GM12864 (cell line): ENCODE measurements at regions not wholly inside any gene's neighbourhood (a gene's known extent, or its start where the extent isn't known, plus 50 kb on each side); places are given as distances from the start of the nearest gene placed in this dataset.

ENCODE experiments used
- DNase-seq: peaks from one replicate; pipeline ENCODE4 v3.0.0-alpha.2; 2011; ENCODE audit warnings: low read depth
- H3K4me3 ChIP-seq: 2 replicates; pipeline ENCODE4 v1.5.1; 2011; ENCODE audit warnings: mild to moderate bottlenecking, low read depth, low read length, control low read depth
- TF ChIP-seq, protein P1 (sequence below): IDR thresholded peaks from 2 replicates; pipeline ENCODE4 v1.5.1; 2011; ENCODE audit warnings: low read depth, mild to moderate bottlenecking, moderate library complexity, low read length, control low read depth, inconsistent platforms; ENCODE audit errors: missing control alignments

DNA sequence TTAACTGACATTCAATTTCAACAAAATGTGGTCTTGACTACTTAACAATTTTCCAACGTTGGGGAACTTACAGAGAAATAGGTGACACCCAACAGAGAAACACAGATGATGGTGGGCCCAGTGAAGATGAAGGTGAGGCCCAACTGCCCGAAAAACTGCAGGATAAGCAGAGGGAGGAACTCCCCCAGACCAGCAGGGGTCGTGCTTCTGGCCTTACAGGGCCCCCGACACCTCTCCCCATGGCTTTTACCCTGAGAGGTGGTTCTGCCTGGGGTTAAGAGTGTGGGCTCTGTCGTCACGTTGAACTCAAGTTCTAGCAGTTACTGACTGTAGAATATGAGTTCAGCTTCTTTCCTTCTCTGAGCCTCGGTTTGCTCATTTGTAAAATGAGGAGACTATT, 119.5 kb upstream of the SMIM21 start:
- no peak for DNase-seq
- H3K4me3 ChIP-seq = no peak overlapping the region
- TF ChIP-seq, protein P1, sequence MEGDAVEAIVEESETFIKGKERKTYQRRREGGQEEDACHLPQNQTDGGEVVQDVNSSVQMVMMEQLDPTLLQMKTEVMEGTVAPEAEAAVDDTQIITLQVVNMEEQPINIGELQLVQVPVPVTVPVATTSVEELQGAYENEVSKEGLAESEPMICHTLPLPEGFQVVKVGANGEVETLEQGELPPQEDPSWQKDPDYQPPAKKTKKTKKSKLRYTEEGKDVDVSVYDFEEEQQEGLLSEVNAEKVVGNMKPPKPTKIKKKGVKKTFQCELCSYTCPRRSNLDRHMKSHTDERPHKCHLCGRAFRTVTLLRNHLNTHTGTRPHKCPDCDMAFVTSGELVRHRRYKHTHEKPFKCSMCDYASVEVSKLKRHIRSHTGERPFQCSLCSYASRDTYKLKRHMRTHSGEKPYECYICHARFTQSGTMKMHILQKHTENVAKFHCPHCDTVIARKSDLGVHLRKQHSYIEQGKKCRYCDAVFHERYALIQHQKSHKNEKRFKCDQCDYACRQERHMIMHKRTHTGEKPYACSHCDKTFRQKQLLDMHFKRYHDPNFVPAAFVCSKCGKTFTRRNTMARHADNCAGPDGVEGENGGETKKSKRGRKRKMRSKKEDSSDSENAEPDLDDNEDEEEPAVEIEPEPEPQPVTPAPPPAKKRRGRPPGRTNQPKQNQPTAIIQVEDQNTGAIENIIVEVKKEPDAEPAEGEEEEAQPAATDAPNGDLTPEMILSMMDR = peak; percentile 36

DNA sequence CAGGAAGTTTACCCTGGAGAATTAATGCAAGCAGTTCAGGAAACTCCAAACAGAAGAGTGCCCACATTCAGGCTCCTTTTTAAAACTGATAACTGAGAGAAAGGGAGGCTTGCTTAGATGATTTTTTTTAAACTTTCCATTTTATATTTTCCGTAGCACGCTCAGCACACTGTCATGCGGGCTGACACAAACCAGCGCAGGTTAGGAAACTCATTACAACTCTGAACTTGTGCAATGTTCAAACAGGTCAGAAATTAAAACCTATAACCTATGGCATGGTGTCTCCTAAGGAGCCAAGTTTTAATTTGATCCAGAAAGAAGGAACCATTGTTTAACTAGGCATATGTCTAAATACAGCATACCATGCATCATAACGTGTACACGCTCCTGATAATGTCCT, 117.7 kb upstream of the SMIM21 start:
- no peak overlapping the region for H3K4me3 ChIP-seq
- no peak for DNase-seq
- TF ChIP-seq, protein P1 = no peak

DNA sequence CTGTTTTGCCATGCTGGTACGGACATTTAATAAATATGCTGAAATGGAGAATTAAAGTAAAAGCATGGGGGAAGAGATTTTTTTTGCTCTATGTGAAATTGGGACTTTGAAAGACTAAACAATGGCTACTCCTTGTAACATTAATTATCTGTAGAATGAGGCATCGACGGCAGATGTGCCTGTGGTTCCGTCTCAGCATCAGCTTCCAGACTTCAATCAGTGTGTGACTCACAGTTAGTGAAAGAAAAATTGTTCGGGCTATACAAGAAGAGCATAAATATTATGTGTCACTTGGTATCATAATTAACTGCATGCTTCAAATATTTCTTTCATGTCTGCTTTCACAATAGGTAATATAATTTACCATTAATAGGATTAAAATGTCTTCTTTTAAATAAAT, 117.0 kb upstream of the SMIM21 start:
- H3K4me3 ChIP-seq = no peak overlapping the region
- no peak for DNase-seq
- TF ChIP-seq, protein P1 = no peak

DNA sequence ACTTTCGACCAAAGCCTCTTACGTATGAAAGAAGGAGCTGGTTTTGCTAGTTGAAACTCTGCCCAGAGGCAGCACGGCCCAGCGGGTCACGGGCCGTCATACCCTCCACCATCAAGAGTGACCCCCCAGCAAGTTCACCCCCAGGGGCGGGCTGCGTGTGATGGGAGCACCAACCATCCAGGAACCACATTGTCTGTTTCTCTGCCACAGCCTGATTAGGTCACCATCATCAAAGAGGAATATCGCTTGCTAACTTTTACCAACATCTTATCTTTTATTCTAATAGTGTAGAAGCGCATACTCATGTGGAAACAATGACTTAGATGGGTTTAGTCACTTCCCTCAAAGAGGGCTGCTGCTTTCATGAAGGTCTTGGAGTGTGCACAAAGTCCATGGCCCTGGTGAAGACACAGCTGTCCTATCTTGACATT, 116.6 kb upstream of the SMIM21 start:
- no peak overlapping the region for H3K4me3 ChIP-seq
- TF ChIP-seq, protein P1 = no peak
- DNase-seq = no peak

DNA sequence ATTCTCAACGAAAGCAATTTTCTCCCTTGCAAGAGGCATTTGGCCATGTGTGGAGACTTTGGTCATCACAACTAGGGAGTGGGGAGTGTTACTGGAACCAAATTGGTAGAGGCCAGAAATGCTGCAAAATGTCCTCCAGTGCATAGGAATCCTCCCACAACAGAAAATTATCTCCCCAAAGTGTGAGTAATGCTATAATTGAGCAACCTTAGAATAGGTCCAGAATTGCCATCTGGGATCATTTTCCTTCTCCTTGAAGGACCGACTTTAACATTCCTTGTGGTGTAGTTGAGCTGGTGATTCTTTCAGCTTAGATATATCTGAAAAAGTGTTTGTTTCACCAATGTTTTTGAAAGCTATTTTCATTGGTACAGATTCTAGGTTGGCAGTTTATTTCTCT, 111.2 kb upstream of the SMIM21 start:
- no peak for DNase-seq

DNA sequence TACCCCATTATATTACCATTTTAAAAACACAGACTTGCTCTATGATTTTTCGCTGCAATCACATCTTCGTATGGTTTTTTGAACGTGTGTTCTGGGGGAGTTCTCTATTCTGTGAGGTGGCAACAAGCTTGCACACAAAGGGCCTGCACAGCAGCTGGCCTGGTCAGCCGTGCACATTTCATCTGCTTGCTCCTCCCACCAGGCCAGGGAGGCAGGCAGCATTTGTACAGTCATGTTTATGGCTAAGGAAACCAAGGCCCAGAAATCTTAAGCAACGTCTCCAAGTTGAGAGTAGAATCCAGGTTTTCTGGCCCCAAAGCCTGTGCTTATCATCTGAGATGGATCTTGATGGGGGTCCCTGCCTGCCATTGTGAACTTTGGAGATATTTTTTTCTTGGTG, 106.4 kb upstream of the SMIM21 start:
- TF ChIP-seq, protein P1 = no peak
- no peak for DNase-seq
- no peak overlapping the region for H3K4me3 ChIP-seq

More for the DNA sequence above, 111.2 kb upstream of the SMIM21 start:
- TF ChIP-seq, protein P1 = no peak
- no peak overlapping the region for H3K4me3 ChIP-seq

DNA sequence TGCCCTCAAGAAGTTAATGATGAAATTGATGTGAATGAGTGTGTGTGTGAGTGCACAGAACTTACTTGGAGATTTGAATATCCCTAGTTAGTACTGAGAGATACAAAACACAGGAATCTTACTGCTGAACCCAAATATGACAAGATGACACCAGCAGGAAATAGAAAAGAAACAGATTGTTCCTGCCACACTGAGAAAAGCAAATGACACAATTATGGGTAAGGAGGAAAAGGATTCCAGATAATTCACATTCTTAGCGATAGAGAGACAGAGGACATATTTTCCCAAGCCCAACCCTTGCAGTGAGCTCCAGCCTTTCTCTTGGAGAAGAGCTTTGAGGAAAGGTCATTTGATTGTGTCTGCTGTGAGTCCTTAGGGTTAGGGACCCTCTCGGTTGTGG, 105.7 kb upstream of the SMIM21 start:
- no peak for DNase-seq
- TF ChIP-seq, protein P1 = no peak
- H3K4me3 ChIP-seq = no peak overlapping the region
